Pons (tissue), 1 donor: ENCODE measurements at regions not wholly inside any gene's neighbourhood (a gene's known extent, or its start where the extent isn't known, plus 50 kb on each side); places are given as distances from the start of the nearest gene placed in this dataset.
"Not testable (repeated sequence)": the region's sequence is repeated elsewhere in the genome, so short reads cannot be mapped to it uniquely, and the experiment has no call there.

ENCODE experiments used
- DNase-seq: peaks from one replicate; pipeline ENCODE4 v3.0.0-alpha.2; 2016; ENCODE audit warnings: low spot score

DNA sequence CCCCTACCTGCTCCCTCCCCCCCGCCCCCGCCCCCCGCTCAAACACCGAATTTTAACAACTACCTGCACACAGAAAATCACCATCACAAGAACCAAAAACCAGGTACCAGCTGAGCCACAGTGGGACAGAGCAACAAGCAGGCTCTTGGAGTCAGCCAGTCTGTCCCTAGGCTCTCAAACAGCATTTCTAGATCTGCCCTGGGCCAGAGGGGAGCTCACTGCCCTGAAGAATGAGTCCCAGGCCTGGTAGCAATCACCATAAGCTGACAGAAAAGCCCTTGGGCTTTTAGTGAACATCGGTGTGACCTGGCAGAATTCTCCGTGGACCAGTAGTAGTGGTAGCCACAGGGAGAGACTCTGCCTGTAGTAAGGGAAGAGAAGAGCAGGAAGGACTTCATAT, 58.3 kb downstream of the C11orf87 start:
- DNase-seq, result no peak

DNA sequence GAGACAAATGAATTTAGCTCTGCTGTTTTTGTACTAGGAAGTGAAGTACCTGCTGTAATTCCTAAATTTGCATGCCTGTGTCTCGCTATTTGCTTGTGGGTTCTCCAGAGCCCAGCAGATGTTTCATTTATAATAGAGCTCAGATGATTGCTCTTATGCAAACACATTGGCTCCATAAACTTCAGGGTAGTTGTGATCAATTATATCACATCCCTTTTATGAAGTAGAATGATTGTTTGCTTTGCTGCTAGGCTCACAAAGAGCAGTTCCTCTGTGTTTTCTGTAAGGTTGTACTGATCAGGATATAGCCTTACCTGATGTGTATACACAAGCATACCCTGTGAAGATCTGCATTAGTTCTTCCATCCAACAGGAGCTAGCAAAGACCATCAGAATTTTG, 64.1 kb downstream of the C11orf87 start:
- DNase-seq, result no peak

DNA sequence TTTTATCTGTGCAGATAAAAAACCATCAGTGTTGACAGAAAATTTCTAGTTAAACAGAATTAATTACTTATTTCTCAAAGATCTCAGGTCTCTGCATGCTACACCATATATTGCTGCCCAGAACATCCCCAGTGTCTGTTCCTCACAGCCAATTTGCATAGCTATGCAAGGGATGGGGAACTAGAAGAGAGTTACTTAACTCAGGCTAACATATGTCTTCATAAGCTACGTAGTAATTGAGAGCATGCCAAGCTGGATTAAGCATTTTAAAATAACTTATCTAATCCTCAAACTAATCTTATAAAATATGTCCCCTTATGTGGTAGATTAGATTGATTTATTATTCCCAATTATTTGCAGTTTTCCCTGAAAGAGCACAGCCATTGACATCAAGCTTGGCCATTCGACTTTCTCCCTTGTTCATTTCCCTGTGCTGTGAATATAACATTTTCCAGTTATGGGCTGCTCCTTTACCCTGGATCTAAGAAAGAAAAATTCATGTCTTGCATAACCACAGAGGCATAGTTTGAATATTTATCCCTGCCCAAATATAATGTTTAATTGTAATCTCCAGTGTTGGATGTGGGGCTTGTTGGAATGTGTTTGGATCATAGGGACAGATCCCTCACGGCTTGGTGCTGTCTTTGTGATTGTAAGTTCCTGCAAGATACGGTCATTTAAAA, 69.1 kb downstream of the C11orf87 start:
- no peak for DNase-seq

DNA sequence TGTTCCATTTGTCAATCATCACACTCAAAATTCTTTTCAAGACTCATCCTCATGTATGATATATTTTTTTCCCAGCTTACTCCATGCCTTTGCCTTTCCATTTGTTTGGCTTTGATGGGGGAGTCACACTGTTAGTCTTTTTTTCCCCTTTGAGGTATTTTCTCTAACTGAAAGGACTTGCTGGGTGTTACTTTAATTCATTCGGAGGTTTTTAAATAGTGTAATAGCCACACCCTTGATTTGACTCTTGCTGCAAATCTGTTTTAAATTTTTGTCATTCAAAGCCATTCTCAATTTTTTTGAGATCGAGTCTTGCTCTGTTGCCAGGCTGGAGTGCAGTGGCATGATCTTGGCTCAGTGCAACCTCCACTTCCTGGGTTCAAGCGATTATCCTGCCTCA, 84.1 kb downstream of the C11orf87 start:
- no peak for DNase-seq

DNA sequence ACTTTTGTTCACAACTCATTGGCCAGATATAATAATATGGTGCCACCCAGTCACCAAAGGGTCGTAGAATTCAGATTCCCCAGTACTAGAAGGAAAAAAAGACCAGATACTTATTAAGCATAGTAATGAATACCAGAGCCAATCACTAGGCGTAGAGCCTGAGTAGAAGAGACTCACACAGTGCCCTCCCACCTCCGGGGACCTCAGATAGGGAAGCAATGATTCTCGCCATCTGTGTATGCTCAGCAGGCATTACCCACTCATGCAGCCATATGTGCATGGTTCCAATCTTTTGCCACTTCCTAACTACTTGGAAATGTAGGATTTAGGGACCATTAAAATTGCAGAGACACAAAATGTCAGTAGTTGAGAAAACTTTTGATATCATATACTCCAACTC, 85.3 kb downstream of the C11orf87 start:
- DNase-seq, result no peak

DNA sequence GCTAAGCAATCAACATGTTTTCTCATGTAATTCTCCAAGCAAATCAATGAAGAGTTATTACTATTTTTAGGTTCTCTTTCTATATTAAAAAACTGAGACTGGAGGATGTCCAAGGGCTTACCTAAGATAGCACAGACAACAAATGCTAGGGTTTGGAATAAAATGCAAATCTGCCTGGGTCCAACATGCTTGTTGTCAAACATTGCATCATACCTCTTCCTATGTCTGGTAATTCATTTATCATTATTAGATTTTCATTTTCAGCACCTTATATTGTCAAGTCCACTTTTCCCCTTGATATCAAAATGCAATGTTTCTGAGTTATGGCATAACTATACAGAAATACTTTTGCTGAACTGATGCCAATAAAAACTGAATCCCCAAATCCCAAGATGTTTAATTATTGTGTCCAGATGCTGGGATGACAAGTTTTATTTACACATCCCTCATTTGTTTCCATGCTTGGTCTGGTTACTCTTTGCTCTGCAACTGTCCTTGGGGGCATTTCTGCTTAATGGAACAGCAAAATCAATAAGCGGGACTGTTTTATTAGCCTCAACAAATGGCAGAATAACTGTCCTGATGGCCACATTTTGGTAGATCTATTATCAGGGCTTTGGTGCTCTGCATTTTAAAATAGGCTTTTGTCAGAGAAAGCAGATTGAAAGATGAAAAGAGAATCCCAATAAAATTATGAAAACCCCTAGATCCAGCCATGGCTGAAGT, 86.0 kb downstream of the C11orf87 start:
- no peak for DNase-seq

DNA sequence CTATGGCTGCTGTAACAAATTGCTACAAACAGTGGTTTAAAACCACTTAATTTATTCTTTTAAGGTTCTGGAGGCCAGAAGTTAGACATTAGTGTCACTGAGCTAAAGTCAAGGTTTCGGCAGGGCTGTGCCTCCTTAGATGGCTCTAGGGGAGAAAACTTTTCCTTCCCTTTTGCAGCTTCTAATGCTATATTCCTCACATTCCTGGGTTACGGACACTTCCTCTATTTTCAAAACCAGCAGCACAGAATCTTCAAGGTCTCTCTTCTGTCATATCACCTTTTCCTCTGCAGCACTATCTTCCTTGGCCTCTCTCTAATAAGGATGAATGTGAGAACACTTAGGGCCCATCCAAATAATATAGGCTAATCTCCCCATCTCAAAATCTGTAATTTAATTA, 87.0 kb downstream of the C11orf87 start:
- no peak for DNase-seq

DNA sequence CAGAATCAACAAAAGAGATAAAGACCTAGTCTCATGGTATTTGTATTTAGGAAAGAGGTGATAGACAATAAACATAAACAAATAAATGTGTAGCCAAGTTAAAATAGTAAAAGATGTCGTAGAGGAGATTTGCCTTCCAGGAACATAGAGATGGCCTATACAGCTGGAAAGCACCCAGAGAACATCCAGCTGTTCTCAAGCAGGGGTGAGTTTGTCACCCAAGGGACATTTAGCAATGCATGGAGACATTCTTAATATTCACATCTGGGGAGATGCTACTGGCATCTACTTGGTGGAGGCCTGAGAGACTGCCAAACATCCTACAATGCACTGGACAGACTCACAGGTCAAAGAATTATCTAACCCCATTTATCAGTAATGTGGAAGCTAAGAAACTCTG, 88.3 kb downstream of the C11orf87 start:
- DNase-seq, result no peak

DNA sequence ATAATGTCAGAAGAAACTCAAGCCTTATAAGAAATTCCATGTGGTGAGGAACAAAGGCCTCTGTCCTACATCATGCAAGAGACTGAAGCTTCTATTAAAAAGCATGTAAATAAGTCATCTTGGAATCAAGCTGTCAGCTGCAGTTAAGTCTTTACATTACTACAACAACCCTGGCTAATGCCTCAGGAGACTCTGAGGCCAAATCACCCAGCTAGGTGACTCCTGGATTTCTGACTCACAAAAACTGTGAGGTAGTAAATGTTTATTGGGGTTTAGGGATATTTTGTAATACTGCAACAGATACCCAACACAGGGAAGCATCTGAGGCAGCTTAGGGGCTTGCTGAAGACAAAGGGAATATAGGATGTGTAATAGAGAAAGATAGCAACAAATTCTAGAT, 89.6 kb downstream of the C11orf87 start:
- no peak for DNase-seq

DNA sequence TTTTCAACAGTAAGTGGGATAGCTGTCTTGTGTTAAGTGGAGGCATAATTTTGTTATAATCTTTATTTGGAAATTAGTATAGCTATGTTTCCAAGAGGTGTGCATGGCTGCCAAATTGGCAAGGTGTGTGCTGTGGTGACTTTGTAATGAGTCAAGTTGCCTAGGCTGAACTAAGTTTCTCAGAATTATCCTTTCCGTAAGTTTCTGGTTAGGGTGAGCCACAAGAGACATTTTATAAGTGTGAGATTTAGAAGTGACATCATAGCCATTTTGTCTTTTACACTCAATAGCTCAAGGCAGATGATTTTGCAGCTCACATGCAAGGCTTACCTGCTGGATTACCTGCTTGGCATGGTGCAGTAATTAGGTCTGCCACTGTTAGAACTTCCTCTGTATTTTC, 90.3 kb downstream of the C11orf87 start:
- DNase-seq, result no peak

DNA sequence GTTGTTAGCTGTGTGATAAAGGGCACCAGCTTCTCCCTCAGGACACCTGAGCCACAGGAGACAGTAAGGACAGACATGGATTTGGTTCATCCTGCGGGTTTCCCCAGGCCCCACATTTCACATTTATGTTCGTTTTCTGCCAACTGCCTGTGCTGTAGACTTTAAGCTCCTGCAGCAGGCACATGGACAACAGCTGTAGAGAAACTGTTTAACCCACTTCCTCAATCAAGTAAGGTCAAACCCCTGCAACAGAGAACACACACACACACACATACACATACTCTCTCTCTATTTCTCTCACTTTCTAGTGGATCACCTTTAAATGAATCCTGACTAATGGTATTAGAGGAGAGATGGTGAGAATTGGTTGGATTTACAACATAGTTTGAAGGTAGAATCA, 90.7 kb downstream of the C11orf87 start:
- DNase-seq, result no peak

DNA sequence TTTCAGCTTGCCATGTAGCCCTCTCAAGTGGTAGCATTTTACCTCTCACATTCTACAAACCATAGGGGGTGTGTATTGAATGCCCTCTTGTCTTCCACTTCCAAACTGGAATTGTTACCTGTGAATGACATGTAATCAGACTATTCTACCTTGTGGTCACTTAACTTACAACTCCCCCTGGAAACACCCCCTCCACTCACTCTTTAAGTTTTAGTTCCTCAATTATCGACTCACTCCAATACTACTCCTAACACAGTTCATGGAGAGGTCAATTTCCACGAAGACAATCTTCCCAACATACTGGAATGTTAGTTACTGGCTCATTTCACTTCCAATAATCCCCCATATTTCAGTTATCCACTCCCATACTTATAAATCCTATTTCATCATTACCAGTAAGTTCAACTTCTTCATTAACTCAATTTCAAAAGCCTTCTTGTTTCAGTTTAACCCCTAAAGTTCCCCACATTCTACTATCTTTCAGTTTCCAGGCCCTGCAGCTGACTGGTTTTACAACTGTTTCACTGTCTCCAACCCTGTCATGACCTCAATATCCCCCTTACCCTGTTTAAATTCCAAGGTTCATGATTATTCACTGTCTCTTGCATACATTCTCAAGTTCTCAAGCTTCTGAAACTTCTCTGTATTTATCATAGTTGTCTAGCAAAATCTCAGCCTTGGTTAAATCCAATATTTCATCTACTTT, 92.5 kb downstream of the C11orf87 start:
- DNase-seq, result no peak

DNA sequence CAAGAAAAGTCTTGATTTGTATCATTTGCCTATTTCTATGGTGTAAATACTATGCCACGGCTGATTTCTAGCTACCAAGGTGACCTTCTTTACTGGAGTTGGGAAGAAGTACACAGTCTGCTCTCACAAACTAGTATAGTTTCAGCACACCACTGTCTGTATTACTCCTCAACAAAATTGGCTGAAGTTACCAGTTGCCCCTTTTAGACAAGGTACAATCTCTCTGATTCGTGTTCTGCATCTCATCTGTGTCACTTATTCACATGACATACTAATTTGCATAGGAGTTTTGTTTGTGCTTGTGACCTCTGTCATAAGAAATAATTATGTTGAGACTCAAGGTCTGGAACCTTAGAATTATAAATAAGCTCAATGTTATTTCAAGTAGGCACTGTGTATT, 97.3 kb downstream of the C11orf87 start:
- DNase-seq, result no peak

DNA sequence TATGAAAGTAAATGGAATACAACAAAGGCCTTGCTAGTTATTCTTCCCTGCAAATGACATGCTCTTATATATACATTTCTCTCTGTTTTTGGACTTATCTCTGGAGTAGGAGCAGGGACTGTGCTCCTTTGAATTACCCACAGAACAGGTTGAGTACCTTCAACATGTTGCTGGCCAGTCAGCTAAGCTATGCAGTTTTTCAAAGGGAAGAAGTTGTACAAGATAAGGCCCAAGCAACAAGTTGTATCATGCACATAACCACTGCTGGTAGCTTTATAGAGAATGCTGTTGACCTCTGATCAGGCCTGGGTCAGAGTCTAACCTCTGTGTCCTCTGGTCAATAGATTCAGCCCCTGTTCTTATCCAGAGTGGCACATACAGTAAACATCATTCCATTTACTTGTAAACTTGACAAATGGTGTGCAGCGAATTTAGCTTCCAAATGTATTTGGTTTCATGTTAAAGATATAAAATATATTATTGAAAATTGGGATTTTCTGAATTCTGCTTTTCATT, 99.6 kb downstream of the C11orf87 start:
- no peak for DNase-seq

DNA sequence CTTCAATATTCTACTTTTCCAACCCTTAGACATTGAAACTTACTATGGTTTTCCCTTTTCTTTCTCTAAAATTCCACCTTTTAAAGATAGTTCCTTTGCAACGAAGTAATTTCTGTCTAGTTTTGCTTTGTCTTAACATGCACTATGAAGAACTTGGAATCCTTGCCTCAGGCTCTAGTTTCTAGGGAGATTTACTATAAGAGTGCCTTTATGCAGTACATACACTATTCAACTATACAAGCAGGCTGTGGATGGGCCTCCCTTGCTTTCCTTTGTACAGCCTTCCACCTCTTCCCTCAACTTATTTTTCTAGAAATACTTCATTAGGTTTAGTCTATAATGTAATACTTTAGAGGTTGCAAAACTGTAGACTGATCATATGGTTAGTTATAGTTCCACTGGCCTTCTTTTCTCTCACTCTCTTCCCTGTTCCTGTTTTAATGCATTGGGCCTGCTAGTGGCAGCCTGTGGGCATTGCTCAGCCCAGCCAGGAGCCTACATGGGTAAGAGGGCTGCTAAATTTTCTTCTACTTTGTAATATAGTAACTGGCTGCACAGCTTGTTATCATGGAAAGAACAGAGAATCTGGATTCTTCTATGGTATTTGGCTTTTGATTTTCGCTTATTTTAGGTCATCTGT, 100.2 kb downstream of the C11orf87 start:
- no peak for DNase-seq

DNA sequence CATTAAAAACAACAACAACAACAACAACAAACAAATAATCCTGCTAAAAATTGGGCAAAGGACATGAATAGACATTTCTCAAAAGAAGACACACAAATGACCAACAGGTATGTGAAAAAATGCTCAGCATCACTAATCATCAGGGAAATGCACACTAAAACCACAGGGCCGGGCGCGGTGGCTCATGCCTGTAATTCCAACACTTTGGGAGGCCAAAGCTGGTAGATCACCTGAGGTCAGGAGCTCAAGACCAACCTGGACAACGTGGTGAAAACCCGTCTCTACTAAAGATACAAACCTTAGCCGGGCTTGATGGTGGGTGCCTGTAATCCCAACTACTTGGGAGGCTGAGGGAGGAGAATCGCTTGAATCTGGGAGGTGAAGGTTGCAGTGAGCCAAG, 103.6 kb downstream of the C11orf87 start:
- DNase-seq, result not testable (repeated sequence)

DNA sequence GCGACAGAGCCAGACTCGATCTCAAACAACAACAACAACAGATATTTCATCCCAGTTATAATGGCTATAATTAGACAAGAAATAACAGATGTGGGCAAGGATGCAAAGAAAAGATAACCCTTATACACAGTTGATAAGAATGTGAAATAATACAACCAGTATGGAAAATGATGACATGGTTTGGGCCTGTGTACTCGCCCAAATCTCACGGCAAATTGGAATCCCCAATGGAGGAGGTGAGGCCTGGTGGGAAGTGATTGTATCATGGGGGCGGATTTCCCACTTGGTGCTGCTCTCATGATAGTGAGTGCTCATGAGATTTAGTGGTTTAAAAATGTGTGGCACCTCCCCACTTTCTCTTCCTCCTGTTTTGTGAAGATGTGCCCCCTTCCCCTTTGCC, 104.1 kb downstream of the C11orf87 start:
- DNase-seq, result no peak

DNA sequence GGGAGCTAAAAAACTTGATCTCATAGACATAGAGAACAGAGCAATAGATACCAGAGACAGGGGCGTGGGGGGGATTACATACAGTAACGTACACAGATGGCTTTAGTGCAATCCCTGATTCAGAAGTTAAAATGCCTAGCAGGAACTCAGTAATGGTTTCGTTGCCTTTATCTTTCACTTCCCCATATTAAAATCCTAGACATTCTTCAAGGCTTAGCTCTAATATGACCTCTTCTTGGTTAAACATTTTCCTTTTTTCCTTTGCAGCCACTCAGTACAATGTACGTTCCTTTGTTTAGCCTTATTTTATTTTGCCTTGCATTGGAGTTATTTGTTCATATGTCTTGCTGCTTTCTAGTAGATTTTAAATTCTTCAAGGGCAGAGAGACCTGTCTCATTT, 104.9 kb downstream of the C11orf87 start:
- no peak for DNase-seq

DNA sequence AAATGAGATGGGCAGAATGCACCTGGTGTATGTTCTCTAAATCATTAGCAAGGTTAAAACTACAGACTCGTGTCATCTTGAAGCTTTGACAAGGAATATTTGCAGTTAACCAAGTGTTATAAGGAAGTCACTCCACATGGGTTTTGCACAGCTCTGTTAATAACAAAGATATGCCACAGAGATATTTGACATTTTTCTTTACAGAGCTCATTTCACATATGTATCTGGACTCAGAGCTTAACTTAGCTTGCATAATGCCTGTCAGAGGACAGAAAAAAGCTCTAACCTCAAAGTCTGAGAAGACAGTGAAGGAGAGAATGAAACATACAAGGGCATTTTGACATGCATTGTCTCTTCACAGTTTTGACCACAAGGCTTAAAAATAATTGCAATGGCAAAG, 105.5 kb downstream of the C11orf87 start:
- no peak for DNase-seq

DNA sequence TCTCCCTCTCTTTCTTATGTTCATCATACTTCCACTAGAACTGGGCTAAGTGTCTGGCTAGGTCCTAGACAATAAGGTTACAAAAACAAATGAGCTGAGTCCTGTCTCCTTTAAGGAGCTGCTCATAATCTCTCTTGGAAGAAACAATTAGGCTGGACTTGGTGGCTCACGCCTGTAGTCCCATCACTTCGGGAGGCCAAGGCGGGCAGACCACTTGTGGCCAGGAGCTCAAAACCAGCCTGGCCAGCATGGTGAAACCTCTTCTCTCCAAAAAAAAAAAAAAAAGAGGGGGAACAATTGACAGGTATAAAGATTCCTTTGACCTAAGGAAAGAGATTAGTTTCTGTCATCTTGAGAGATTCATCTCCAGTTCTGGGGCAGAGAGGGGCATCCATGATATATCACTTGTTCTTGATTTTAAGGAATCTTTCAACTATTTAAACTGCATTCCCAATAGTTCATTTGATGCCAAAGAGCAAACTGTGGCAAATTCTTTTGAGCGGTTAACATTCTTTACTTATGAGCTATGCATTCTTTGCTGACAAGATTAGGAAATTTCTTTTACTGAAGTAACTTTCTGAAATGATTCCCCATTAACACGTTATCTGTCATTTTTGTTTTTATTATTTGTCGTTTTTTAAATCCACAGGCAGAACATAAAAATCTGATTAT, 125.5 kb downstream of the C11orf87 start:
- DNase-seq, result no peak

DNA sequence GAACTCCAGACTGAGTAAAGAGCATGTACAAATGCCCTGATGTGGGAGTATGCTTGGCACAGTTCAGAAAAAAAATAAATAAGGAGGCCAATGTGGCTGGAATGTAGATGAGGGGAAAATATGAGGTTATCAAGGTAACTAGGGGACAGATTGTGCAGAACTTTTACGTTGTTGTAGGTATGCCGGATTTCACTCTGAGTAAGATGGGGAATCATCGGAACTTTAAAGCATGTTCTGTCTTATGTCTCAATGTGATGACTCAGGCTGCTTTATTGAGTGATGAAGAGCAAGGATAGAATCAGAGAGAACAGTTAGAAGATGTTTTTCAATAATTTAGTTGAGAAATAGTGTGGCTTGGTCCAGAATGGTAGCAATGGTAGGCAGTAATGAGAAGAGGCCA, 130.4 kb downstream of the C11orf87 start:
- no peak for DNase-seq

DNA sequence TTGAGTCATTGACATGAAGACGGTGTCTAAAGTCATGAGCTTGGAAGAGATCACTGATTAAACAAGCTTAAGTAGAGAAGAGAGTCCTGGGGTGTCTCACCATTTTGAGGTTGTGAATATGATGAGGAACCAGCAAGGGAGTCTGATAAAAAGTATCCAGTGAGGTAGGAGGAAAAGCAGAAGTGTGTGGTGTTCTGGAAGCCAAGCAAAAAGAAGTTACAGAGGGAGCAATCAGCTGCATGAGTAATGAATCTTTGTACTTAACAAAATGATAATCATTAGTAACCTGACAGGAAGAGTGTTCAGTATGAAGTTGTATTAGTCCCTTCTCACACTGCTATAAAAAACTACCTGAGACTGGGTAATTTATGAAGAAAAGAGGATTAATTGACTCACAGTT, 131.3 kb downstream of the C11orf87 start:
- DNase-seq, result no peak
